NCI-H2171 treated with DMSO at 0.1 percent for 48 hours (cell line): ENCODE measurements at regions not wholly inside any gene's neighbourhood (a gene's known extent, or its start where the extent isn't known, plus 50 kb on each side); places are given as distances from the start of the nearest gene placed in this dataset.
A peak's percentile ranks its signal among the peaks of the same experiment; 100 is the strongest.
"Not testable (repeated sequence)": the region's sequence is repeated elsewhere in the genome, so short reads cannot be mapped to it uniquely, and the experiment has no call there.

Experiments
- DNase-seq: peaks from one replicate; lab custom pipeline; 2025; lab: John Stamatoyannopoulos, UW

GRCh38 chr3:26369133-26369532 is 253.4 kb upstream of the LRRC3B start:
- DNase-seq = no peak

- no peak for DNase-seq
These were observed 246.6 kb upstream of the LRRC3B start for GRCh38 chr3:26375843-26376530.

- no peak for DNase-seq
These were observed 241.2 kb upstream of the LRRC3B start for GRCh38 chr3:26381411-26381810.

- no peak for DNase-seq
These were observed 215.9 kb upstream of the LRRC3B start for GRCh38 chr3:26406636-26407035.

- no peak for DNase-seq
These were observed 204.0 kb upstream of the LRRC3B start for GRCh38 chr3:26418553-26418952.

GRCh38 chr3:26422415-26422814 is 200.2 kb upstream of the LRRC3B start:
- DNase-seq = no peak

- DNase-seq = no peak
These were observed 197.5 kb upstream of the LRRC3B start for GRCh38 chr3:26425076-26425475.

- no peak for DNase-seq
These were observed 193.6 kb upstream of the LRRC3B start for GRCh38 chr3:26428992-26429391.

- DNase-seq = no peak
These were observed 184.9 kb upstream of the LRRC3B start for GRCh38 chr3:26437678-26438077.

- peak; percentile 21 for DNase-seq
These were observed 184.1 kb upstream of the LRRC3B start for GRCh38 chr3:26438325-26438940.

- DNase-seq = no peak
These were observed 183.3 kb upstream of the LRRC3B start for GRCh38 chr3:26438981-26439884.

- DNase-seq = no peak
These were observed 172.6 kb upstream of the LRRC3B start for GRCh38 chr3:26449996-26450395.

- DNase-seq = no peak
These were observed 170.2 kb upstream of the LRRC3B start for GRCh38 chr3:26452363-26452762.

GRCh38 chr3:26460985-26461384 is 161.6 kb upstream of the LRRC3B start:
- DNase-seq = no peak

GRCh38 chr3:26472345-26472744 is 150.2 kb upstream of the LRRC3B start:
- DNase-seq = no peak

- no peak for DNase-seq
These were observed 147.9 kb upstream of the LRRC3B start for GRCh38 chr3:26474706-26475105.

GRCh38 chr3:26480377-26480776 is 142.2 kb upstream of the LRRC3B start:
- DNase-seq = no peak

- DNase-seq = peak; percentile 0
These were observed 138.4 kb upstream of the LRRC3B start for GRCh38 chr3:26484140-26484539.

GRCh38 chr3:26498271-26498670 is 124.3 kb upstream of the LRRC3B start:
- DNase-seq = no peak

- DNase-seq = no peak
These were observed 117.2 kb upstream of the LRRC3B start for GRCh38 chr3:26505399-26505798.

- DNase-seq = not testable (repeated sequence)
These were observed 108.0 kb upstream of the LRRC3B start for GRCh38 chr3:26514445-26515029.

- DNase-seq = no peak
These were observed 107.2 kb upstream of the LRRC3B start for GRCh38 chr3:26515351-26515750.

- DNase-seq = no peak
These were observed 101.3 kb upstream of the LRRC3B start for GRCh38 chr3:26521261-26521660.
